ENCODE measurements at regions not wholly inside any gene's neighbourhood (a gene's known extent, or its start where the extent isn't known, plus 50 kb on each side); places are given as distances from the start of the nearest gene placed in this dataset.

DNA sequence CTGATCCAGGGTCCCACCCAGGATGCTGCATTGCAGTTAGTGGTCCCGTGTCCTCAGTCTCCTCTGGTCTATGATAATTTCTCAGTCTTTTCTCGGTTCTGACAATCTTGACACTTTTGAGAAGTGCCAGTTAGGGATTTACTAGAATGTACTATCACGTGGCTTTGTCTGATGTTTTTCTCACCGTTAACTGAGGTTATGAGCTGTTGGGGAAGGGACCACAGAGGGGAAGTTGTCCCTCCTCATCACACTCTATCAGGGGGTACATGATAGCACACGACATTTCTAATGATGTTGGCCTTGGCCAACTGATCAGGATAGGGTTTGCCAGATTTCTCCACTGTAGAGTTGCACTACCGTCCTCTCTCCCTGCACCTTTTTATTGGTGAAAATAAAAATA lies 250.9 kb upstream of the SDK2 start:
- H3K4me3 ChIP-seq (ENCODE audit: low read depth, low read length): no peak overlapping the region
- DNase-seq (ENCODE audit: low read depth): no peak
- TF ChIP-seq, protein P1, sequence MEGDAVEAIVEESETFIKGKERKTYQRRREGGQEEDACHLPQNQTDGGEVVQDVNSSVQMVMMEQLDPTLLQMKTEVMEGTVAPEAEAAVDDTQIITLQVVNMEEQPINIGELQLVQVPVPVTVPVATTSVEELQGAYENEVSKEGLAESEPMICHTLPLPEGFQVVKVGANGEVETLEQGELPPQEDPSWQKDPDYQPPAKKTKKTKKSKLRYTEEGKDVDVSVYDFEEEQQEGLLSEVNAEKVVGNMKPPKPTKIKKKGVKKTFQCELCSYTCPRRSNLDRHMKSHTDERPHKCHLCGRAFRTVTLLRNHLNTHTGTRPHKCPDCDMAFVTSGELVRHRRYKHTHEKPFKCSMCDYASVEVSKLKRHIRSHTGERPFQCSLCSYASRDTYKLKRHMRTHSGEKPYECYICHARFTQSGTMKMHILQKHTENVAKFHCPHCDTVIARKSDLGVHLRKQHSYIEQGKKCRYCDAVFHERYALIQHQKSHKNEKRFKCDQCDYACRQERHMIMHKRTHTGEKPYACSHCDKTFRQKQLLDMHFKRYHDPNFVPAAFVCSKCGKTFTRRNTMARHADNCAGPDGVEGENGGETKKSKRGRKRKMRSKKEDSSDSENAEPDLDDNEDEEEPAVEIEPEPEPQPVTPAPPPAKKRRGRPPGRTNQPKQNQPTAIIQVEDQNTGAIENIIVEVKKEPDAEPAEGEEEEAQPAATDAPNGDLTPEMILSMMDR (IDR thresholded peaks at IDR 0.05; ENCODE audit: insufficient read depth, low read depth, low read length): no peak

DNA sequence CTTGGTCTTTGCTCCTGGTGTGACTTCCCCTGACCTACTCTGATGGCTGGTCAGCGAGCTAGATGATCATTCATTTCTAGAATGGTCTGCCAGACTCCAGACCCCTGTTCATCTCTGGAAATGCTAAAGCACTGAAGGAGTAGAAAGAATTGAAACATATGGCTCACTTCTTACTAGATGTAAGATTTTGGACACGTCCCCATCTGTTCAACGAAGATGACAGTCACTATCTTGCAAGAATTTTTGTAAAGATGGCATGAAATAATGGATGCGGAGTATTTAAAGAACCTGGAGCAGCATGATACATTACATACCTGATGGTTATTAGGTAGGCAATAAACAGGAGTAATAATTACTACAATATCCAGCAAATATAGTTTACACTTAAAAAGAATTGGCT lies 252.7 kb upstream of the SDK2 start:
- TF ChIP-seq, protein P1 (IDR thresholded peaks at IDR 0.05; ENCODE audit: insufficient read depth, low read depth, low read length): no peak

DNA sequence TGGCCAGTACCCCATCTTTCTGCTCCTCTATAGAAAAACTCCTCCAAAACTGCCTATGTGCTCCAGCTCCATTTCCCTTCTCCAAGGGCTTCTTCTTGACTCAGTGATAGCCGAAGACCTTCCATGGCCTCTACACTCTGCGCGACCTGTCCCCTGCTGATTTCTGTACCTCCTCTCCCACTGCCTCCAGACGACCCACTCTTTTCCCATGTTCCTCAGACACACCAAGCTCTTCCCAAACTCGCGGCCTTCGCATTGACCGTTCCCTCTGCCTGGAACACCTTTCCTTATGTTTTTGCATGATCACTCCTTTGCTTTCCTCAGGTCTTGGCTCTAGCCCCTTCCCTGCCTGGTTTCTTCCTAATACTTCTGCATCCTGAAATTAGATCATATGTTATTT lies 255.6 kb upstream of the SDK2 start:
- H3K4me3 ChIP-seq (ENCODE audit: low read depth, low read length): no peak overlapping the region
- TF ChIP-seq, protein P1 (IDR thresholded peaks at IDR 0.05; ENCODE audit: insufficient read depth, low read depth, low read length): no peak
- DNase-seq (ENCODE audit: low read depth): no peak

More for the DNA sequence above, 252.7 kb upstream of the SDK2 start:
- DNase-seq (ENCODE audit: low read depth): no peak
- H3K4me3 ChIP-seq (ENCODE audit: low read depth, low read length): no peak overlapping the region

DNA sequence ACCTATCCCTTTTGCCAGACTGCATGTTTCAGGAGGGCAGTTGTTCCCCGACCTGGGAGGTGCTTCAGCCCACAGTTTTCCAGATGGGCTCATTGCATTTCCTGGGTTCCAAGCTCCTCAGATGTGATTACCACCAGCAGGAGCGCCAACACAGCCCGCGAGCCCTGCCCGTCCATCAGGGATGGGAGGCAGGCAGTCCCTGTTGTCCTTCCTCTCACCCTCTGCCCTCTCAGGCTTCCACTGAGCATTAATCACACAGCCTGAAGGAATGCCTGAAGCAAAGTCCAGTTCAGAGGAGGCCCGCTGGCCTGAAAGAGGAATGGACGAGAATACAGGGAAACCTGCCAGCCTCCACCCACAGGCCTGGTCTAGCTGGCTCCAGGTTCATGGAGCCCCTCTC lies 256.3 kb upstream of the SDK2 start:
- no peak overlapping the region for H3K4me3 ChIP-seq (ENCODE audit: low read depth, low read length)

DNA sequence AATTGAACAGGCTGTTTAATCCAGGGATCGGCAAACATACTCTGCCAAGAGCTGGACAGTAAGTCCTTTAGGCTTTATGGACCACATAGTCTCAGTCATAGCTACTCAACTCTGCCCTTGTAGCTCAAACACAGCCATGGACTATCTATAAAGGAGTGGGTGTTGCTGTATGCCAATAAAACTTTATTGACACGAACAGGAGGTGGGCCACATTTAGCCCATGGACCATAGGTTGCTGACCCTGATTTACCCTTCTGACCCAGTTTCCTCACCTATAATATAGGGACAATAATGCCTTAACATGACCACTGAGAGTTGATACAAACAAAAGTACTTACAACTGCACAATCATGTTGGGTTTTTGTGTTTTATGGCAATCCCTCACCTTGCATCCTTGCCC lies 257.0 kb upstream of the SDK2 start:
- no peak overlapping the region for H3K4me3 ChIP-seq (ENCODE audit: low read depth, low read length)
- no peak for DNase-seq (ENCODE audit: low read depth)
- TF ChIP-seq, protein P1 (IDR thresholded peaks at IDR 0.05; ENCODE audit: insufficient read depth, low read depth, low read length): no peak

More for the DNA sequence above, 256.3 kb upstream of the SDK2 start:
- no peak for DNase-seq (ENCODE audit: low read depth)
- TF ChIP-seq, protein P1 (IDR thresholded peaks at IDR 0.05; ENCODE audit: insufficient read depth, low read depth, low read length): no peak

DNA sequence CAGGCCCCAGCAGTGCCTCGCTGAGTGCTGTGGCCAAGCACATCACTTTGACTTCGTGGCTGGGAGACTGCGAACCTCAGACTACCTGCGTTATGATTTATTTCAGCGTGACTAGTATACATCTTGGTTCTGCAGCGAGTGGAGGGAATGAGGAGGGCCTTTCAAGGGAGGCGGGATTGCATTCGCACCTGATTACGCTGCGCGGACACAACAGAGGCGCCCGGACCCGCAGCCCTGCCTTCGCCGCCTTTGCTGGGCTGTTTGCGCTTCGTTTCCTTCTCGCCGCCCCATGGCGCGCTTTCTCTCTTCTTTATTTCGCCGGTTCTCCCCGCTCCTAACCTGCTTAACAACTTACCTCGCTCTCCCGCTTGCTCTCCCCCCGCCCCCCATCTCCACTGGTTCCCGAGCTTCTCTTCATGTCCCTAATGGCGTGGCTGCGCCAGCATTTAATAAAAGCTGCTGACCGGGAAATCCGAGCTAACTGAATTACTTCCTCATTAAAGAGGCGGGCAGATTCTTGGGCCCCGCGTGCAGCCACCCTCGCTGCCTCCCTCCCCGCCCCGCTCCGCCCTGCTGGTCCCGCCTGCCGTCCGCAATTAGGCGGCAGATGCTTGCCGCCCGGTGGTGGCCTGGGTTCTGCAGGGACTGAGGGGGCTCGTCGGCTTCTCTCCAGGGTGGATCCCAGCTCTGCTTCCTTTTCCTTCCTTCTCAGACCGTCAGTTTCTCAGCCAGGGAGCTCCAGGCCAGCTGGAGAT lies 257.6 kb upstream of the SDK2 start:
- H3K4me3 ChIP-seq (ENCODE audit: low read depth, low read length): no peak overlapping the region
- no peak for DNase-seq (ENCODE audit: low read depth)
- TF ChIP-seq, protein P1 (IDR thresholded peaks at IDR 0.05; ENCODE audit: insufficient read depth, low read depth, low read length): no peak
